HG03558 (cell line): ENCODE measurements at regions not wholly inside any gene's neighbourhood (a gene's known extent, or its start where the extent isn't known, plus 50 kb on each side); places are given as distances from the start of the nearest gene placed in this dataset.

Experiments used
- ATAC-seq: cut with Tn5 transposase; IDR thresholded peaks from one replicate; pipeline ENCODE4 v1.9.1; 2021; ENCODE audit warnings: moderate number of reproducible peaks; ENCODE audit not compliant: unreplicated experiment; ENCODE audit errors: extremely low read depth

GRCh38 chr5:4243479-4244264, 648.0 kb downstream of the IRX1 start:
- no peak for ATAC-seq

GRCh38 chr5:4244306-4244705, 648.7 kb downstream of the IRX1 start:
- ATAC-seq: no peak

- ATAC-seq: no peak
Measured at GRCh38 chr5:4245076-4245475, 649.4 kb downstream of the IRX1 start.

GRCh38 chr5:4245511-4245910, 649.9 kb downstream of the IRX1 start:
- ATAC-seq: no peak

- ATAC-seq: no peak
Measured at GRCh38 chr5:4246447-4246846, 650.8 kb downstream of the IRX1 start.

GRCh38 chr5:4250254-4250653, 654.6 kb downstream of the IRX1 start:
- no peak for ATAC-seq

- no peak for ATAC-seq
Measured at GRCh38 chr5:4252385-4252784, 656.8 kb downstream of the IRX1 start.

- no peak for ATAC-seq
Measured at GRCh38 chr5:4254736-4255135, 659.1 kb downstream of the IRX1 start.

- ATAC-seq: no peak
Measured at GRCh38 chr5:4255441-4255840, 659.8 kb downstream of the IRX1 start.

- ATAC-seq: no peak
Measured at GRCh38 chr5:4258170-4258569, 662.5 kb downstream of the IRX1 start.

- ATAC-seq: no peak
Measured at GRCh38 chr5:4271193-4271592, 675.6 kb downstream of the IRX1 start.

GRCh38 chr5:4275232-4275631, 679.6 kb downstream of the IRX1 start:
- no peak for ATAC-seq

GRCh38 chr5:4294878-4295277, 699.2 kb downstream of the IRX1 start:
- no peak for ATAC-seq

- ATAC-seq: no peak
Measured at GRCh38 chr5:4295663-4296339, 700.2 kb downstream of the IRX1 start.

- no peak for ATAC-seq
Measured at GRCh38 chr5:4306057-4306456, 710.4 kb downstream of the IRX1 start.

GRCh38 chr5:4309026-4309425, 713.4 kb downstream of the IRX1 start:
- no peak for ATAC-seq

GRCh38 chr5:4313138-4313537, 717.5 kb downstream of the IRX1 start:
- ATAC-seq: no peak

- no peak for ATAC-seq
Measured at GRCh38 chr5:4319478-4320128, 724.0 kb downstream of the IRX1 start.

GRCh38 chr5:4330327-4330726, 734.7 kb downstream of the IRX1 start:
- ATAC-seq: no peak

GRCh38 chr5:4335078-4335477, 739.4 kb downstream of the IRX1 start:
- no peak for ATAC-seq

- no peak for ATAC-seq
Measured at GRCh38 chr5:4337519-4337918, 741.9 kb downstream of the IRX1 start.
